Hematopoietic multipotent progenitor cell treated with erythropoietin and hydrocortisone succinate and interleukin-3 and kit ligand, for 8 days (in vitro differentiated cells): ENCODE measurements at regions not wholly inside any gene's neighbourhood (a gene's known extent, or its start where the extent isn't known, plus 50 kb on each side); places are given as distances from the start of the nearest gene placed in this dataset.
"Not testable (repeated sequence)": the region's sequence is repeated elsewhere in the genome, so short reads cannot be mapped to it uniquely, and the experiment has no call there.

Experiments used
- DNase-seq: peaks from one replicate; pipeline ENCODE4 v3.0.0-alpha.2; 2015

DNA sequence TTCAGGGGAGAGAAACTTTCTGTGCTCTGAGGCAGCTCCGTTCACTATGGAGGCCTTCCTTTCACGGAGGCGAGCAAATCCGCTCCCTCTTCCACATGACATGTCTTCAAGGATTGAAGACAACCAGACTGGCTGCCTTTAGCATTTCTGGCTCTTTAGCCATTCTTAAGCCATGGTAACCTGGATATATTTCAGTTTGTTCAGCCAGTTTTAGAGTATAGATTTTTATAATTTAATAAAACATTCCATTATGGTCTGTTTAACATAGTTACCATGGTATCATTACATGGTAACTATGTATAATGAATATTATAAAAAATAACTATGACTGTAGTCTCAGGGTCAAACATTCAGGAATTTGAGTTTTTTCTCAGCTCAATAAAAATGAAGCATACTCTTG is 54.2 kb upstream of the NFIA start:
- no peak for DNase-seq

DNA sequence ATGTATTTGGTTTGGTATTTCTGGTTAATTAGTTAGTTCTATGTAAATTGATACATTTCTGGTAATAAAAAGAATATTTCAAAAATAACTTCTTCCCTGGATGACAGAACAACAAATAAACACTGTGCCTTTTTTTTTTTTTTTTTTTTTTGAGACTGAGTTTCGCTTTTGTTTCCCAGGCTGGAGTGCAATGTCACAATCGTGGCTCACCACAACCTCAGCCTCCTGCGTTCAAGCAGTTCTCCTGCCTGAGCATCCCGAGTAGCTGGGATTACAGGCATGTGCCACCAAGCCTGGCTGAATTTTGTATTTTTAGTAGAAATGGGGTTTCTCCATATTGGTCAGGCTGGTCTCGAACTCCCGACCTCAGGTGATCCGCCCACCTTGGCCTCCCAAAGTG is 64.3 kb upstream of the NFIA start:
- DNase-seq, result not testable (repeated sequence)

DNA sequence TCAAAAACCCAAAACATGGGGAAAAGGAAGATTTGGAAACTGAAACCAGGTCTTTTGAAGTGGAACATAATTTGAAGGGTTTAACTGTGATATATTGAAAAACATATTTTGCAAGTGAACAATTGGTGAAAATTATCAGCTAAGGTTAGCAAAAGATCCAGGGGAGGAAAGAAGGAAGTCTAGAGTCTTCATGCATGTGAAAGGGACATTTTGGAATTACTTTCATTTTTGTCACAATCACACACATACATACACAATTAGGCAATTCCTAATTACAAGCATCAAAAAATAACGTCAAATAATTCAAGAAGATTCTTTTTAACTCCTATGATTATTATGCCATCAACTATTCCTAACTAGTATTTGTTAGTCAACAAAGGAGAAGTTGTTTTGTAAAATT is 64.7 kb upstream of the NFIA start:
- DNase-seq, result no peak

DNA sequence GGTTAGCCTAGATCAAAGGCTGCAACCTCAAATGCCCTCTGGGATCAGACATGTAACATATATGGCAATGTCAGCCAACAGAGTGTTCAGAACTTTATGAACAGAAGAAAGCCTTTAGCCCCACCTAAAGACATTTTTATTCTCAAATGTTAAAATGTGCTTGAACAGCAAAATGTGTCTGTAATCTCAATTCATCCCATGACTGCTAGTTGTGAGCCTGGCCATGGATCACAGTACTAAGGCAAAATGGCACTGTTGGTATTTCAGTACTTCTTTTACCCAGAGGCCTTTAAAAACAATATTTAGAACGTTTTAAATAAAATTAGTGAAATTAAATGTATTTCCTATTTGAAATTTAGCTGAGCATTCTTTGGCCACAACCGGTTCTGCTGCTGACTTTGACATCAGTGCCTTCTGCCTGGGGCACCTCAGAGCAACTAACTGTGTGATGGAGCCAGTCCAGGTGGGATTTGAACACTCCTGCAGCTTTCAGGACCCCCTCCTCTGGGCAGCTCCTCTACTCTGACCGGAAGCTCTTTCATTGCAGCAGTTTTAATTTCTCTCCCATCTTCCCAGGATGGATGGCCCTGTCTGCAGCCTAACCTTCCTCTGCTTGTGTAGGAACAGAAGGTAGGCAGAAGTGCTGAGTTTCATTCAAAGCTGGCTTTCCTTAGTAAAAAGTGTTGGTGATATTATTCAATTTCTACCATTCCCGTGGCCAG is 68.3 kb upstream of the NFIA start:
- no peak for DNase-seq

DNA sequence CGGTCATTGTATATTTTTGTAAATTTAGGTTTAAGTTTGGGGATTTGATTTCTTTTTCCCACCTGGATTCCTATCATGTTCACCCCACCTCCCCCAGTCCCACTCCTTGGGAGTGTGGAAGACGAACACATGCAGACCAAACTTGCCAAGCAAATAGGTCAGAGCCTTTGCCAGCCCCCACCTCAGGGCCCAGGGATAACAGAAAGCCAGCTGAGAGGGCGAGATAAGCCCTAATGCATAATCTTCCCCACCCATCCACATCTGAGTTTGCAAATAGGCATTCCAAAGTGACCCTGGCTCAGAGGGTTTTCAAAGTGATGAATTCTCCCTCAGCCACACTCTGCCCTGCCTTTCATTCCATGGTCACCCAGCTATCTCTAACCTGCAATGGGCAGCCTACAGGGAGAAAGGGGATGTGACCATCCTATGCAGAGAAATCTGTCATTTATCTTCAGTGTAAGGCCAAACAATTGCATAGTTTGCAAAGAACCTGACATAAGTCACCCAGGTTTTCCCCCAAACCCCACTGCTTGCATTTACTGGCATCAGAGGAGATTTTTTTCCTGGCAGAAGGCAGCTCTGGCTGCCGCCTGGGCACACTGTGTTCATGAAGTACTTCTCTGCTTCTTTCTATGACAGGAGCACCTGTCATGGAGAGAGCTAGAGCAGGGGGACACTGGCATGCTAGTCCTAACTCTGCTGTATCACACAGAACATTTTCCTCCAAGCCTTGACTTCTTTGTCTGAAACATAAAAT is 69.0 kb upstream of the NFIA start:
- DNase-seq, result peak; percentile 97

DNA sequence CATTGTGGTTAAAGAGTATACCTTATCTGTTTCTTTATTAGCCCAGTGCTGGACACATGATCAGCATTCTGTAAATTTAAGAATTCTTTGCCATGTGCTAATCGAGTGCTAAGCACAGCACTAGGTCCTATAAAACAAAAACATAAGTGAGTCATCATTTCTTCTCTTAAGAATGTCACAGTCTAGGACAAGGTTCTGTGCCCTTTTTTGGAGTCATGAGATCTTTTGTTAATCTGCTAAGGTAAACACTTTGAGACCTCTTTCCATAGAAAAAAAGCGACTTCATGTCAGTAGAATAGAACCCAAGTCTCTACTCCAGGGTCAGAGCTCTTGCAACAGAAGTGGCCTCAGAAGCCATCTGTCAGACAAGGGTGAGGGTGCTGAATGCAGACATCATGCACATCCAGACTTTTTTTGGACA is 70.0 kb upstream of the NFIA start:
- peak; percentile 50 for DNase-seq

DNA sequence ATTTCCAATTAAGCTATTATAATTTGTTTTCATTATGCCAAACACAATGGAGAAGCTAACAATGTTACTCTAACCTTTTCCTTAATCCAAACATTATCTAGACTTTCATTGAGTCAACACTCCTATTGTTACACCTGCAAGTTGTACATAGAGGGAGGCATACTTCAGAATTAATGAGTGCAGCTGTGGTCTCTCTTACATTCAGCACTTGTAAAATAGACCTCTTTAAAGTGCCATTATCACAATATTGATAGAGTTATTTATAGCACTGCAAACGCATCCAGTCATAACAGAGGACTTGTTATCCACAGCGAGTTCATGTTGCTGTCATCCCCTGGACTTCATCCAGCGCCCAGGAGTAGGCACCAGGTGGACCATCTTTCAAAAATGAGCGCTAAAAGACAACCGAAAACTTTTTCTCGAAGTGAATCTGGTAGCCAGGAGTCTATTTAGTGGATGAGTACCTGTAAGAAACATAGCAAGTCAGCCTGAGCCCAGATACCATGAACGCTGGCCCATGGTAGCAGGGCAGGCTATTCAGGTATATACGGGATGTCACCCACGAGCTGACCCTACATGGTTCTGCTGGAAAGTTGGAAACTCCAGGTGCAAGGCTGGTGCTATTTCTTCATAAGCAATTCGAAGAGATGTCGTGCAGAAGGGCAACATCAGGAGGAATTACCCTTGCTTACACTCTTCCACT is 70.6 kb upstream of the NFIA start:
- no peak for DNase-seq

DNA sequence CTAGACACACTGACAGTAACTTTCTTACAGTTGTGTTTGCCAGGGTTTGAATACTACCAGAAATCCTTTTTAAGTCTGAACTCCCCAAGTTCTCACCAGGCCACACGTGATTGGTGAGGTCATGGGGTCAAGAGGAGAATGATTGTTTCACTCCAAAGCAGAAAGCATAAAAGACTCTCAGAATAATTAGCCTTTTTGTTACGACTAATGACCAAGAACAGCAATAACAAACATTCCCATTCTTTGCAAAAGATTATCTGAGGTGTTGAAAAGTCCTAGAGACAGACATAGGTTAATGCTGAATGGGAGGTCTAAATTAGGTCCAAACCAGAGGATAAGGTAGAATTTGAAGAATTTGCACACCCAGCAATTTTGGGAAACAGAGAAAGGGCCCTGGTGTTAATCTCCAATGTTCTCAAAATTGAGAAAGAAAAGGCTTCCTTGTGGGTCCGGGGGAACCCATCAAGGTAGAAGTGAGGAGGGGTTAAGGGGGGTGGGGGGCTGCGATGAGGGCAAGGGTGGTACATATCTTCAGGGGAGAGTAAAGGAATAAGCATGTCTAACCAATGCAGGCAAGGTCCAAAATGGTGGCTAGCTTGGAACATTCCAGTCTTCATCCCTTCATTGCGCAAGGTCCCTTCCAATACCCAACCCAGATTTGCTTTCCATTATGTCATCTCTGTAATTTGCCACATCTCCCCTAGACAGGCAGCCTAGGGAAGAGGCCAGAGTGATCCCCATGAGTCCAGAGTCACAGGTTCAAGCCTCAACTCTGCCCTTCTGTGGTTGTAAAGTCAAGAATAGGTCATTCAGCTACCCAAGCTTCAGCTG is 74.6 kb upstream of the NFIA start:
- no peak for DNase-seq

DNA sequence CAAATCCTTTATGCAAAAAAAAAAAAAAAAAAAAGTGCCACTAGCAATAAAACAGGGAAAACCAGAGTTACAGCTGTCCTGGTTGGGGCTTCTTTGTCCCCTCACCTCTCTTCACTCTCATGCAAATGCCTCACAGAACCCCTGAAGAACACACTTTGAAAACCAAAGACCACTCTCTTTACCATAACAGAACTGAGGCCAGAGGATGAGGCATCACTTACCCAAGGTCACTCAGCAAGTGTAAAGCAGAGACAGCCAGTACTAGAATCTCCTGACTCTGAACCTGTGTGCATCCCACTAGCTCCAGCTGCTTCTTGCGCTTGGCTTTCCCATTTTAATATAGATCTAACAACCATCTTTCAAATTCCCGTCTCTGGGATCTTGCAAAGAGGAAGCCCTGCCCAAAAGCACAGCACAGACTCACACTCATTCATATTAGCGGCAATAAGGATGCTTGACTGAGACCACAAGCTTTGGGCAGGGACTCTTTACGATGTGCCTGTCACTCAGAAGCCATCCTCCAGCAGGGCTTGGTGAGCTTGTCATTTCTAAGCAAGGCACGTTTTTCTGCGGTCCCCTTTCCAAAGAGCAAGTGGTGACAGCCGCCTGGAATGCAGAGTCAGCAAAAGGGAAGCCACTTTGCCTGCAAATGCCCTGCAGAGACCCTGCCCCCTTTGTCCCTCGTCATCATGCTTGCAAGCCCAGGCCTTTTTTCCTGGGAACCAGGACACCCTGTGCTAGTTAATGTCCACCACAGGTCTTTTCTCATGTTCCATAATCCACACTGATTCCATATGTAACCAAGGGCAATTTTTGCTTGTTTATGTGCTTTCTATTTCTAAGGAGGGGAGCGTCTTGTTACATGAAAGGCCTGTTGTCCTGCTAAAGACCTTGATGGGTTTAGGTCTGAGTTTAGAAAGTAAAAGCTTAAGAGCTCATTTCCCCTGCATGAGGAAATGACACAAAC is 76.5 kb upstream of the NFIA start:
- DNase-seq, result no peak

DNA sequence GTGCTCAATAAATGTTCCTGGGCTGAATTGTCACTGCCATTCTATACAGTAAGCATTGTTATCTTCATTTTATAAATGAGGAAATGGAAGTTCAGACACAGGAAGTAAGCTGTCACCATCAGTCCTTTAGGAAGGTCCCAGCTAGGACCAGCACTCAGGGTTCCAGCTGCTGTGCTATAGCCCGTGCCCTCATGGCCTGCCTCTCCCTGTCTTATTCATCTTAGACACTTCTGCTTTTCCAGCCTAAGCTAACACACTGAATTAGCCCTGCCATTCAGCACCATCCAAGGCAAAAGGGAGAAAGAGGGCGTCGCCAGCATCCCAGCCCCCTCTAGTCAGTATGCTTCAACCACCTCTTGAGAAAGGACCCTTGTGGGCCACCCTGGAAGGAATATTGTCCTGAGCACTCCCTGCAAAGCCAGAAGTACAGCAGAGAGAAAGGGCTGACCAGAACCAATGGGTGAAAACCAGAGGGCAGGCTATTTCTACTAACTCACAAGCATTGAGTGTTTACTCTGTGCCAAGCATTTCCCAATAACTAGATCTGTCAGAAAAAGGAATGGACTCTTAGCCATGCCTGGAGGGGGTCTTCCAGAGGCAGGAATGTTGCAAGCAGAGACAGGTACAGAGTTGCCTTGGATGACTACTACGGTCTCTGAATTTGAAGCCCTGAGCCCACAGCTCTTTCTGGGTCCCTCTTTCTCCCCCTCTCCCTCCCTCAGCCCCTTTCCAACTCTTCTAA is 77.9 kb upstream of the NFIA start:
- no peak for DNase-seq

DNA sequence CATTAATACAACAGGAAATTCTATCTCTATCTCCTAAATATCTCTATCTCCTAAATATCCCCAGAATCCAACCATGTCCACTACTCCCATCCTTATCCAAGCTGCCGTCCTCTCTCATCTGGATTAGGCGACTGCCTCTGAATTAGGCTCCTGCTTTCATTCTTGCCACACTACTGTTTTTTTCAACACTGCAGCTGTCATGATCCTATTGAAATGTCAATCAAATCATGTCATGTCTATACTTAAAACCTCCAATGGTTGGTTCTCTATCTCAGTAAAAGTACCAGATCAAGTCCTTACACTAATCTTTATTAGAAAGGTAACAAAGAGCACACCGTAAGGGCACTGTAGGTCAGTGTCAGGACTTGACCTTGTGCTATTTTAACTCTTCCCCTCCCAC is 82.0 kb upstream of the NFIA start:
- DNase-seq, result no peak

DNA sequence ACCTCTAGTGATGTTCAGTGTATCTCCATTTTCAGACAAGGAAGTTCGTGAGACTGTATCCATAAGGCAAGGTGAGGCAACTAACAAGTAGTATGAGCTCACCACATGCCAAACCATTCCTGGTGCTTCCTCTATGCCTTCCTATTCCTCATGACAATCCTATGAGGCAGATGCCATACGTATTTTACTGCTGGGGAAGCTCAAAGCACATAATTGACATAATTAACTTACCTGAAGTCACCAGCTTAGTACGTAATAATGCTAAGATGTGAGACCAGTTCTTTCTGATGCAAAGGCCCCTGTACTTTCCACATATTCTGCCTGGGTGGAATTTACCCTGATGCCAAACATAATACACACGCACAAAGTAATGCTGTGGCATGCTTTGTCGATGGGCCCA is 83.6 kb upstream of the NFIA start:
- no peak for DNase-seq

DNA sequence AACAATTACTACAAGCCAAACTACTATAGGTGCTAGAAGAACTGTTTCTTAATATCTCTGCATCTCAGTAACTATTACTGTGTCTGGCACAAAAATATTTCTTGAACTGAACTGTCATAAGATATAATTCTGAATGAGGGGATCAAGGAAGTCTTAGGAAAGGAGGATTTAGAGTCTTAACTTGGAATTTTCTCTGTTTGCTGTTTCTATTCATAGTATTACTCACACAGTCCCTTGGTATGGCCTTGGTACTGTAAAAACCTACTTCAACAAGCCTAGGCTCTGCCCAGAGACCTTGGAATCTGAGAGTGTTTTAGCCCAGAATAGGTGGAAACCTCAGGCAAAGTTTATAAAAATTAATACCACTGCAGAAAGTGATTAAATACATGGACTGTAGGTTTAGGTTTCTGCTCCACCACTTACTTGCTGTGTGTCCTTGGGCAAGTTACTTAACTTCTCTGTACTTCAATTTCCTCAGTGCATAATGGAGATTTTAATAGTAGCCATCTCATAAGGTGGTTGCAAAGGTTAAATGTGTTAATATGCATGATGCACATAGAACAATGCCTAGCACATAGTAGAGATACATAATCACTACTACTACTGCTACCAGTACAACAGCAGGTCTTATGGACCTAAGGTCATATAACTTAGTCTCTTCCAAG is 87.4 kb upstream of the NFIA start:
- DNase-seq, result no peak

DNA sequence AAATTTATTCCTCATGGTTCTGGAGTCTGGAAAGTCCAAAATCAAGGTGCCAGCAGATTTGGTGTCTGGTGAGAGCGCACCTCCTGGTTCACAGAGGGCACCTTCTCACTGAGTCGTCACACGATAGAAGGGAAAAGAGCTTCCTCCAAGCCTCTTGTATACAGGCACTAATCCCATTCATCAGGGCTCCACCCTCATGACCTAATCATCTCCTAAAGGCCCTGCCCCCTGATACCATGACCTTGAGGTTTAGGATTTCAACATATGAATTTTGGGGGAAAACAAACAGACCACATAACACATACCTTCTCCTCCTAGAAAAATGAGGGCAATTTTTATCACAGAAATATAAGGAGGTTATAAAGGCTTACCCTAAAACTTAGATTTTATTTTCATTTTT is 88.0 kb upstream of the NFIA start:
- DNase-seq, result no peak

DNA sequence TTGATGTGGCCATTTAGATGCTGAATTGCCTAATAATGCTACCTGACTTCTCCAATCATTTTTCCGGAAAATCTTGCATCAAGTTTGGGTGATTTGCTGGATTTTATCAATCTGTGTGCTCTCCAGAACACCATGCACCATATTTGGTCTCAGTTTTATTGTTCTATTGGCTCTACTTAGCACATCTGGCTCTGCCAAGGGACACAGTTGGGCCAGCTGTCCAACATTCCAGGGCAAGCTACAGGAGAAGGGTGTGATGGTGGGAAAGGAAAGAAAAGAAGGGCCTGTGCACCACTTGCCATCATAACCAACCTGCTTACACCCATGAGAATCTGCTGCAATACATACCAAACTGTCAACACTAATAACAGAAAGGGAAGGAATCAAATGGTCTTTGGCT is 90.2 kb upstream of the NFIA start:
- no peak for DNase-seq

DNA sequence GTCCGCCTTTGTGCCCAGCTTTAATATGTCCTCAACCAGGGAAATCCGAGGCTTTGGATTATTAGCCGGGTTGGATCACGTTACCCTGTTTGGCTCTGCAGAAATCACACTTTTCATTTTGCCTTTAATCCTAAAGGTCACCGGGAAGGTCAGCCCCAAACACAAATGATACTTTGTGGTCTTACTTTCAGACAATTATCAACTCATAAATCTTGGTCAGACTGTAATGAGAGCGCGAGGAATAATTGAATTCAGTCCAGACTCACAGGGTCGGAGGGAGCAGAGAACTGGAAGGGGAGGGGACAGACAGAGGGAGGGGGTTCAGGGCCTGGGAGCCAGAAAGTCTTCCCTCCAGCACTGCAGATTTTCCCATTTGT is 91.7 kb upstream of the NFIA start:
- no peak for DNase-seq

DNA sequence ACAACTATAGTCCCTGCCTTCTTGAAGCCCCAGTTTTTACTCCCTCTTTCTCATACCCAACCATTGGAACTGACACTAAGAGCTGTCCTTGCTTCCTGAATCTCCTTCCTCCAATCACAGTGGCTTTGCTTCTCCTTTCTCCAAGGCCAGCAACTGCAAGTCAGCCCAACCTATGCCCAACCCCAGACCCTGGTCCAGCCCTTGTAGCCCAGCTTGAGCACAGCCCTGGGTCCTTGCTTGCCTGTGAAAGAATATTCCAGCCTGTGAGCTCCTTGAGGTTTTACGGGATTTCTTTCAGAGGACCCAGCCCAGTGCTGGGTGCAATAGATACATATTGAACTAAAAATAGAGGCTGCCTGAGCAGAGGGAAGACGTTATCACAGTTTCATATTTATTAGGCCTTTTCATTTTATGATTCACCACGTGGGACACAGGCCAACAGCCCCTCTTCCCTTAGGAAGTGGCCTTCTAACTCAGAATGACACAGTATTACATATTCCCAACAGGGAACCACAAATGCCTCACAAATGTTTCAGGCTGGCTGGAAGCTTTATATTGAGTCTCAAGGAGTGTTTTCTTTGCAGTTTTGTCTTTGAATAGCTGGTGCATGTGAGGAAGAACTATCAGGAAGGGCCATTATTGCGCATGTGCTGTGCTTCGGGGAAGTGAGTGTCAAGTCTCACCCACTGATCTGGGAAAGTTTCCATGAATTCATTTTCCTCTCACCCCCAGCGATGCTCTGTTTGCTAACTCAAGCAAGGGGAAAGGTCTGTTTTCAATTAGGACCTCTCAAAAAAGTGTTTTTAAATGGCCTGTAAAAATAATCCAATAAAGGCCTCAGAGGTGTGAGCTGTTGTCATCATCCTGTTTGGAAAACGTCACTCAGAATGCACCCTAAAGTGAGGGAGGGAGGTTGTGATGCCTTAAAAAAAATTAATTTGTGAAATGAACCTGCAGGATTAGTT is 92.3 kb upstream of the NFIA start:
- no peak for DNase-seq

DNA sequence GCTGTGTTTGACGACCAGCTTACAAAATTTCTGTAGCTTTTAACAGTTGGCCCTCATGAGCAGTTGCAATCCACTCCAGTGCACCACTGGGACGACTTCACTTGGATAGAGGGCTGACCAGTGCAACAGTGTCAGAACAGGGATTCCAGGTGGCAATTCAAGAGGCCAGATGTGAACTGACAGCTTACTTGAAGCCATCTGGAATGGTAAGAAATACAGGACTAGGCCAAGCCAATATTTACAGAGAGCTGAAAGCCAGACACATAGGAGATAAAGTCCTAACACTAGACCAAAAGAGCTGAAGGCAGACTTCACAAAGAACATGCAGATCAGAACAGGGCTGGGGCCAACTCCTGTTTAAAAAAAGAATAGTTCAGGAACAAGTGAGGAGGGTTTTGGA is 93.5 kb upstream of the NFIA start:
- no peak for DNase-seq

DNA sequence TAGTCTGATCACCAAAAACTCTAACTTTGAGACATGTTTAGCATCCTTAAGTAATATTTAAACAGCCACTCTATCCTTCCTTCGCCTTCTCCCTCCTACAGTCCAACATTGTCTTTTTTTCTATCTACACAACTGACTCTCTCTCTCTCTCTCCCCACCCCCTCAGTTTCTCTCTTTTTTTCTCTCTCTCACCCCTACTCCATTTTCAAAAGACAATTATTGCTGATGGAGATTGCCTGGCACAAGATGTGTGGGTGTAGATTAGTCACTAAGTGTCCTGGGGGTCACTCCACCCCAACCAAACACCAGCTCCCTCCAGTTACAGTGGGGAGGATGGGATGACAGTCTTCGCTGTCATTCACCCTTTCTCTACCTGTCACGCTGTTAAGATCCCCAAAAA is 94.5 kb upstream of the NFIA start:
- no peak for DNase-seq
